Hematopoietic multipotent progenitor cell treated with erythropoietin and hydrocortisone succinate and interleukin-3 and kit ligand, for 6 days (in vitro differentiated cells): ENCODE measurements at regions not wholly inside any gene's neighbourhood (a gene's known extent, or its start where the extent isn't known, plus 50 kb on each side); places are given as distances from the start of the nearest gene placed in this dataset.

Experiments used
- DNase-seq: peaks from one replicate; pipeline ENCODE4 v3.0.0-alpha.2; 2015

DNA sequence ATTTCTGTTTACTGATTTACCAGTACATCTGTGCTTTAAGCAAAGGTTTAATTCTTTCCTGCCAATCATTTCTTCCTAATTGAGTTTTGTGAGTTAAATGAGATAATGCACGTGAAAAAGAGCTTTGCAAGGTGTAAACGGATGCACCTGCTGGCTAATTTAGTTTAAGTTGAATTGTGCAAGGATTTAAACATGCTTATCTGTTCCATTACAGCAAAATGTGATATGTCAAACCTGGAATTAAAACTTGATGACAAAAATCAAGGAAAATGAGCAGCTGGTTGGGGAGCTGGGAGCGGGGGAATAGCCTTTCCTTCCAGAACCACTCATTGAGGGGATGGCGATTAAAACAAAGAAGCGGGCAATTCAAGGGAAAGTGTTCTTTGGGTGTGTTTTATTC is 155.0 kb upstream of the CTTNBP2 start:
- no peak for DNase-seq

DNA sequence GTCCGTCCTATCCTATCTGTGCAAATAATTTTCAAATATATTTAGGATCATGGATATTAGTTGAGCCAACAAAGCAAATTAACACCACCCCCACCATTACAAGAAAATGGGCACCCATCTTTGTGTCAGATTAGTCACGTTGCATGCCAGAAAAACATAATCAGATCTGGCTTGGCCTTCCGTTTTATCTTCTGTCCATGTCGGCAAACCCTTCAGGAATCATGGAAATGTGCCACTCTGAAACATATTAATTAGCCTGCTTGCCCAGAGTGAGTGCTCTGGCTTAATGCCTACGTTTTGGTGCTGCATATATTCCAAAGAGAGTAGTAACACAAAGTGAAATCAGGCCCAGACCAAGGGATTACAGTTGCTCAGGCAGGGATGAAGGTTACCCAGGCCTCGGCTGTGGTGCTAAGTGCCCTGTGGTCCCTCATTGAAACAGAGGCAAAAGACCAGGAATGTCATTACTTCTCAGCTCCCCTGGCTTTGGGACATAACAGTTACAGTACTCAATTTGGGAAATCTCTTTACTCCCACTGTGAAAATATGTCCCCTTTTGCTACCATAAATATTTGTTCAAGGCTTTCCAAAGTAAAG is 154.0 kb upstream of the LSM8 start:
- DNase-seq, result no peak

DNA sequence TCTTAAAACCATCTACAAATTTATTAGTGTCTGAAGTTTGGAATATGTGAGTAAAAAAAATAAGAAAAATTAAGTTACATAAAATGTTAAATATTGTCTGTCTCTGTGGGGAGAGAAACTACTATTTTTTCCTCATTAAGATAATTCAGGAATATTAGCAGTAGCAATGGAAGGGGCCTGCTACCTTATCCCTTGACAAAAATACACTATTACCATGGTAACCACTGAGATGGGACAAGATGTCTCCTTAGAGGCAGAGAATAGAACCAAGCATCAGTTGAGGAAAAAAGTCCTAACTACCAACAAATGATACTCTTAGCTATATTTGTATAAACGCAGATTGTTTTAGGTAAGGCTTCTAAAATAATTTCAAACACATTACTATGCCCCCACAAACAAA is 150.7 kb upstream of the LSM8 start:
- DNase-seq, result no peak

DNA sequence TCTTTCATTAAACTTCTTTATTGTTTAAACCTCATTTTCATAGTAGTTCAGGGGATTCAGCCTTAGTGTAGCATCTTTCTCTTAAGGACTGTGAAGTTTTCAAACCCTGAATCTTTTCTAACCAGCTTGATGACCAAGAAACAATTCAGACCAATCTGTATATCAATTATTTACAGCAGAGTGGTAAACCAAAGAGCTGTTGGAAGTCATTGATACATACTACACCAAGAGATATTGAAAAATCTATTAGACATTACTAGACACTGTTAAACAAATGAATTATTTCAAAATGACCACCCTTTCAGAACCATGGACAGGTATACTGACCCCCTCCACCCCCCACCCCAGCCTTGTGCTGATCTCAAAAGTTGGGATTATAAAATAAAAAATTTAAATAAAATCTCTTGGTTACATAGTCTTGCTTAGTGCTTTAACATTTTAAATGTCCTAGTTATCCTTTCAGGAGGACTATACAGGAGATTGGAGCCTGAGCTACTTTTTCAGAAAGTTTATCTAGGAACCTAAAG is 143.9 kb upstream of the LSM8 start:
- DNase-seq, result no peak

DNA sequence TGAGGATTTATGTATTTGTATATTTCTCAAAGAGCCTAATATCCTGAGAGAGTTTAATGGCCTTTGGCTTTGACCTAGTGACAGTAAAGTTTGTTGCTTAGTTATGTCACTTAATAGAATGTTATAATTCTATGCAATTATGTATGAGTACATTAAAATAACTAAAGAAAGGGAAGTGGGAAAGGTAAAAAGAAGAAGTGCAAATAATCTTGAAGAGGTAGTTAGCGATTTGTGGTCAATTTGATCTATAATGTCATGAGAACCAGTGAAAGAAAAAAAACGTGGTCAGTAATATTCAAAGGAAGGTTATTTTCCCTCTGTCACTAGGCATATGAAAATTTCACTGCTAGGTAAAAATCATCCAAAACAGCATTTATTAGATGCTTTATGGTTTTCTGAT is 143.4 kb upstream of the LSM8 start:
- no peak for DNase-seq

DNA sequence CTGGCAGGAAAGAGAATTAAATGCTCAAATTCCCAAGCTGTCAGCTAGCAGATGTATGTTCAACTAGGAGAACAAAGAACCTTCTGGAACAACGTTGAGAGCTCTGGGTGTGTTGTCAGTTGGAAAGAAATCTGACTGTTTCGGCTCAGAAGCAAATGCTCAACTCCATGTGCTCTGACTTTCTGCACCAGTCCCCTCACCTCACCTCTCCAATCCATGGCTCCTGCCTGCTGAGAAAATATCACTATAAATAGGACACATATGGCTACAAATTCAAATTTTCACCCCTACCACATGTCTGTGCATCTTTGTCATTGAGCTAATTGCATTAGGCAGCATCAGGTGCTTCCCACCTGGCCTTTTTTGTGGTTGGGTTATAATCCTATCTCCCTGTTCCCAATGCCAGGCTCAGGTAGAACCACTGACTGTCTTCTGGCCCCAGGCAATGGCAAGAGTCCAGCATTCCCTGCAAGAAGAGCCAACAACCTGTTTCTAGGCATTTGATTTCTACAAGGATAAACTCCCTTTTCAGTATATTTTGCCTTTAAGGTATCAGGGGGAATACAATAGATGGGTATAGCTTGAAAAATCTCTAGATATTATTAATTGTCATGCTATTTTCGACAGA is 142.6 kb upstream of the LSM8 start:
- no peak for DNase-seq

DNA sequence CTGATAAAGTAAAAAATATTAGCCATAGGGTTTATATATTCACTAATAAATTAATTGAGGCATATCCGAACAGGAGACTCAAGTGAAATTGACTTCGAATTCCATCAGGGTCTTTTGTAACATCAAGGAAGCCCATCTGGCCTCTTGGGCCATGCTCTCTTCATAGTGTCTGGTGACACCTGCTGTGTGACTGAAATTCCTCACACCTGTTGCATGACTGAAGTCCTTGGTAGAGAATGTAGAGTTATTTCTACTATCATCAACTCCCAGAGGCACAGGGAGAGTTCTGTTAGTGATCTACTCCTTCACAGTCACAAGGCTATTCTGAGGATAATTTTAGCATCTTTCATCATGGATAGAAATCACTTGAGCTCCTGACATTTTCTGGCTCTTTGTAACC is 138.3 kb upstream of the LSM8 start:
- no peak for DNase-seq

DNA sequence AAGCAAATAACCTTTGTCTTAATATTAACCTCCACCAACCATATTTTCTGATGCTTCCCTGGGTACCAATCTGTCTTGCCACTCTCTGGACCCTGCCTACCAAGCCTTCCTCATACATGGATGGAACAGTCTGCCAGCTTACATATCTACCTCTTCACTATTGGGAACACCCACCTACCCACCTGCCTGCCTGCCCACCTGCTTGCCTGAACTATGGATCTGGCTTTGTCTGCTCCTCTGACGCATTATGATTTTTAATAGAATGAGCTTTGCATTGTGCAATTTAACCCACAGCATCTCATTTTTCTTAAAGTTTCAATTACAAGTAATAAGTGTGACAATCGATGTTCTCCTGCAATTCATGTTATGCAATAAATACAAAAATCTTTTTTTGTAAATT is 137.9 kb upstream of the LSM8 start:
- no peak for DNase-seq

DNA sequence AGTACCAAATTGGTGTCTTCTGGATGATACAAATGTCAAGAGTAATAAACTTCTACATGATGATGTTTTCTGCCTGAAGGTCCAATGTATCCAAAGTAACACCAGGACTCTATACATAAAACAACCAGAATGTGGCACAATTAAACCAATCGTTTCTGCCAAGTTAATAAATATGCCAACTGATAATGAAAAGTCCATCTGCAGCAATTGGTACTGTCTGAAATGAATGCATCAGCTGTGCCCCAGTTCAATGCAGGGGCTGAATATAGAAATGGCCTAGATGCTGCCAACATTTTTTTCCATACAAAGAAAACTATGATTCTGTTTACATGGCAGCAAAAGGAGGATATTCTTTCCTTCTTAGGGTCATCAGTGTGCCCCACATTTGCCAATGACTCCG is 137.2 kb upstream of the LSM8 start:
- DNase-seq, result no peak

DNA sequence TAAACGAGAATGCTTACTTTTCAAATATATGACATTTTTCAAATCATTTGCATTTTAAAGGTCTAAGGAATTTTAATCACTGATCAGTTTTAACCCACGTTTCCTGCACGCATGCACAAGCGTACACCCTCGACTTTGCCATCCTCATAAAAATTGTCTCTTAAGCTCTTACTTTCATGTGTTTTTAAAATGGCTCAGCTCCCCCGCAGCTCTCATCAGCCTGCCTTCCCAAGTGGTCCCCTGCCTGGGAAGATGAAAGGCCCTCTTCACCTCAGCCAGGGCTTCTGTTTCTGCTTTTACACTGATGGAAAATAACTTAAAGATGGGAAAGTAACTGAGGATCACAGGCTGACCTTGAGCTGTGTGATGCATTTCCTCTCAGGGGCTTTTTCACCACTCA is 131.6 kb upstream of the LSM8 start:
- no peak for DNase-seq

DNA sequence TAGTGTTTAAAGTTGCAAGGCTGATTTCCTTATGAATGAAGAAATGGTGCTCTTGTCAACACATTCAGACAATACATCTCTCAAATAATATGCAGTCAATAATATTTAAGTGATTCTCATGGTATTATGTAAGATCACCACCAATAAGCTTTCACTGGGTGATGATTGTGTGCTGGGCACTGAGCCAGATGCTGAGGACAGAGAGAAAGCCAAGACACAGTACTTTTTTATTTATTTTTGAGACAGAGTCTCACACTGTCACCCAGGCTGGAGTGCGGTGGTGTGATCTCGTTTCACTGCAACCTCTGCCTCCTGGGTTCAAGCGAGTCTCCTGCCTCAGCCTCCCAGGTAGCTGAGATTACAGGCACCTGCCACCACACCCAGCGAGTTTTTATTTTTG is 130.6 kb upstream of the LSM8 start:
- no peak for DNase-seq

DNA sequence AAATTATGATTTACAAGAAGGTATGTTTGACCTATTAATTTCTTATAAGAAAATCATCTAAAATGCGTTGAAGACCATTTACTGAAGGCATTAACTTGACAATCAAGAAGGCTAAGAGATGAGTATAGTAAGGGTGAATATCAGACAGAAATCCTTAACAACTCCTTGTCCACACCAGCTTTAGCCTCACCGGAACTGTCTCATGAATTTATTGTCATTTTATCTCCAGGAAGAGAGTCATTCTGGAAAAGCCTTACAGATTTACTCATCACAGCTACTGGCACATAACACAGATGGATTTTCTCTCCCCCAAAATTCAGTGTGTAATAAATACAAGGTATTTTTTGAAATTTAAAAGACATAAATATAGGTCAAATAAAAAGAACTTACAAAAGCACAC is 129.4 kb upstream of the LSM8 start:
- DNase-seq, result no peak

DNA sequence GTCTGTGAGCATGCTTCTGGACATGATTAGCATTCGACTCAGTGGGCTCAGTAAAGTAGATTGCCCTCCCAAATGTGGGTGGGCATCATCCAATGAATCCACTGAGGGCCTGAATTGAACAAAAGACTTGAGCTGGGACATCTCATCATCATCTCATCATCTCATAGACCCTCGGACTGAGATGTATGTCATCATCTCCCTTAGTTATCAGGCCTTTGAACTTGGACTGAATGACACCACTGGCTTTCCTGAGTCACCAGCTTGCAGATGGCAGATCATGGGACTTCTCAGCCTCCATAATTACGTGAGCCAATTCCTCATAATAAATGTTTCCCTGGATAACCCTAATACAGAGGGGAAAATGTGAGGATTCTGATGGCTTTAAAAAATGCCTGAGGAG is 128.3 kb upstream of the LSM8 start:
- no peak for DNase-seq

DNA sequence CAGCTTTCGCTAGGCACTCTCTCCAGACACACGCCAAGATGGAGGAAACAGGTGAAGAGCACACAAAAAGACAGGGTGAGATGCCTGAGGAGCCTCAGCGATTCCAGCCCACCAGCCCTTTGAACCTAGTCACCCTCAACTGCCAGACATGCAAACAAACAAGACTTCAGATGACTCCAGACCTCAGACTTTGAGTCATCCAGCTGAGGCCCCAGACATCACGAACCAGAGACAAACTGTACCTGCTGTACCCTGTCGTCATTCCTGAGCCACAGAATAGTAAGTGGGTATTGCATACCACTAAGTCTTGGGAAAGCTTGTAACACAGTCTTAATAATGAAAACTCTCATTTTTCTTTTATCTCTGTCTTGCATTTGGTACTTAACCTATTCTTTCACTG is 126.6 kb upstream of the LSM8 start:
- DNase-seq, result no peak

DNA sequence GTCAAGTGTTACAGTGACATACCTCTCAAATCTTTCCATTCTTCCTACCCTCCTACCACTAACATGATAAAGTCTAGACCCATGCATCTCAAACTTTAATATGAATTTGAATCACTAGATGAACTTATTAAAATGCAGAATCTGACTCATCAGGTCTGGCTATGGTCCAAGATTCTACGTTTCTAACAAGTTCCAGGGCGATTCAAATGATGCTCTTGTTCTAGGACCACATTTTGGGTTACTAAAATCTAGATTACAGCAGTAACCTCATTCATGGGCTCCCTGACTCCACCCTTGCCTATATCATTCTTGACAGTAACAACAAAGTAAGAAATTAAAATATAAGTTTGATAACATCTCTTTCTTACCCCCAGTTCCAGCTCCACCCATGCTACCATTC is 124.8 kb upstream of the LSM8 start:
- peak; percentile 20 for DNase-seq

DNA sequence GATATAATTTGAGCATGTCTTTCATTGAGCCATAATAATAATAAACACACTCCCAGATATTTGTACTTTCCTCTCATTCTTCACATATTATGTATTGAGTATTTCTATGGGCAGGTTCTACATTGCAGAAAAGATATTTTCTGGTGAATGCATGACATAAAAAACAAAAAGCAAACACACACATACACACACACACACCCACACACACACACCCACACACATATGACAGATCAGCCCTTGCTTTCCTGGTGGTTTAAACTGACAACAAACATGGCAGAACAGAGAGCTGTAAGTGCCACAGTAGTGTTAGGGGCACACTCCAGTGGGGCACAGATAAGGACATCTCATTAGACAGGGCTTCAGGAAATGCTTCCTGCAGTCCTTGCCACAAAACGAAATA is 123.3 kb upstream of the LSM8 start:
- DNase-seq, result peak; percentile 12

DNA sequence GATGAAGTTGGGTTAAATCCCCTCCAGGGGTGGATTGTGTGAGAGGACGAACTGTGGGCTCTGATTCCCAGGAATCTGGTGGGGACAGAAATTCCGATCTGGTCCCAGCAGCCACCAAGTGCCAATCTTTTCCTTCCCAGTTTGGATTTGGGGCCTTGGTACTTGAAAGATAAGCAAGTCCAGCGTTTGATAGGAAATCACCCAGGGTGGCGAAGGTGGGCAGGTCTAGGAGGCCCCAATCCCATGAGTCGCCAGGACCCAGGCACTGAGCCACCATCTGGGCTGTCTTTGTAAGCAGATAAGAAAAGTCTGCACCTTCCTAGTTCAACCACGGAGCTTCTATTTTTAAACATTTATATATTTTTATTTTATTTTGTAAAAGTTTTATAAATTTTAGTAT is 122.6 kb upstream of the LSM8 start:
- DNase-seq, result peak; percentile 71

DNA sequence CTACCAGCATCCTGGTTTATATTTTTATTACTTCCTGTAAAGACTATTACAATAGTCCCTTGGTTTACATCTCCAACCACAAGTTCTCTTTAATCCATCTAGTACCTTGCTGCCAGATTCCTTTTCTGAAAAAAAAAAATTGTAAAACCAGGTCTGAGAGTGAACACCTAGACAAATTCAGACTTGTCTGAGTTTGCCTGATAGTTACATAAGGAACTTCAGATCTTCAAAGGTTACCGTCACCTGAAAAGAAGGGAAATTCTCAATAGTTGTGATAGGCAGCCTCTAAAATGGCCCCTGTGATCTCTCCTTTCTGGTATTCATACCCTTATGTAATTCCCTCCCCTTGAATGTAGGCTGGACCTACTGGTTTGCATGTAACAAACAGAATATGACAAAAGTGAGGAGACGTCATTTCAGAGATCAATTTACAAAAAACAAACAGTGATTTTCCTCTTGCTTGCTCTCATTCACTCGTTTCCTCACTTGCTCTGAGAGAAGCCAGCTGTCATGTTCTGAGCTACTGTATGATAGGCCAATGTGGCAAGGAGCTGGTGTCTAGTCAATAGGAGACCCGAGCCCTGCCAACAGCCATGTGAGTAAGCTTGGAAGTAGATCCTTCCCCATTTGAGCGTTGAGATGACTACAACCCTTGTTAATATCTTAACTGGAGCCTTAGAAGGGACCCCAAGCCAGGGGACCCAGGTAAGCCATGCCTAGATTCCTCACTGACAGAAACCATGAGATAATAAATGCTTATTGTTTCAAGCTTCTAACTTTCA is 110.9 kb upstream of the LSM8 start:
- DNase-seq, result no peak

DNA sequence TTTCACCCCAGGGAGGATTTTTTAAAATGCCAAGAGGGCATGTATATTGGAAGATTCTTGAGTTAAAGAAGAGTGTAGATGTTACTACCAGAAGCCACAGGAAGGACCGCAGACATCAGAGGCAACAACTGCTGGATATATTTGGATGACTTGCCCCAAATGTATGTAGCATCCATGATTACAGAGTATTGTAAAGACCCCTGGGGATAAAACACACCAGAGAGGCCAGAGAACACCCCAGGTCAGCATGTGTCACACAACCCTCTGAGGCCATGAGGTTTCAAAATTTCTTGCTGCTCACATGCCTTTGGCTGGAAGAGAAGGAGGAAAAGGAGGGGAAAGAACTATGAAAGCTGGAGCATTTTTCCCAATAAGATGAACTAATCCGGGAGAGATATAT is 108.0 kb upstream of the LSM8 start:
- no peak for DNase-seq

DNA sequence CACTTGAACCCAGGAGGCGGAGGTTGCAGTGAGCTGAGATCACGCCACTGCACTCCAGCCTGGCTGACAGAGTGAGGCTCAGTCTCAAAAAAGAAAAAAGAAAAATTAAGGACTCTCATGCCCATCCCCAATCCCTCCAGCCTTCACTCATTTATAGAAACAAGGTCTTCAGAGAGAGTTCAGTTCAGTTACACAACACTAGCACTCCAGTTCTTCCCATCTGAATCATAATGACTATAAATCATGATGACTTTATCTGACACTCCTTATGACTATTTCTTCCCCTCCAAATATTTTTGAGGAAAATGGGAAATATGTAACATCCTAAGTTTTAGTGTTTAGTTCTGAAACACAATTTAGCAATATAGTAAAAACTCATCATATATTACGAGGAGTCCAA is 107.4 kb upstream of the LSM8 start:
- no peak for DNase-seq

DNA sequence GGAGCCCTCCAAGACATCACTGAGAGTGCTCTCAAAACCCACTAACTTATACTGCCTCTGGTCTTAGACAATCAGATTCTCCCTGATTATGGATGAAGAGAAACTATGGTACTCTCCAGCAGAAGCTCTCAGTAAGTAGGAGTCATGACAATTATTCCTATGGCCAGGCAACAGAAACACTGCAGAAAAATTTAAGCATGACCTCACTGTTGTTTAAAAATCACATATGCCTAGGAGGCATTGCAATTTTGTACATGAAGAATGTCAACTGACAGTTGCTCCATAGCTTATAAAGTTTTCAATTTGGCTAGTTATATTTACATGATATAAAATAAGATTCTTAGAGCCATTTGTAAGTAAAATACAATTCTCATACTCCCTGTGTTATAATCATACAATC is 105.9 kb upstream of the LSM8 start:
- DNase-seq, result no peak

DNA sequence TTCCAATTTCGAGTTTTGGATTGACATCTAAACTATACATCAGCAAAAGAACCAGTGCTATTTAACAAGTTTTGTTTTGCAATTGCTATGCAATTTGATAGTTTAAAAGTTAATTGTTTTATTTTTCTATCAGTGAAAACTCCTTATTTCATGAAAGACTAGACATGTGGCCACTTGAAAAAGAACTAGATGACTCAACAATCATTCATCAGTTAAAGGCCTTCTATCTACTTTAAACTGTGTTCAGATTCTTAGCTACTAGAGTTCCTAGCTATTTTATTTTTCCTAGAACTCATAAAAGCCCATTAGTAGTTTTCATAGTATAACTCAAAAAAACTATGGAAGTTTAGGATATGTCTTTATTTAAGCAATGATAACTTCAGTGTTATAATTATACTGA is 104.6 kb upstream of the LSM8 start:
- no peak for DNase-seq

DNA sequence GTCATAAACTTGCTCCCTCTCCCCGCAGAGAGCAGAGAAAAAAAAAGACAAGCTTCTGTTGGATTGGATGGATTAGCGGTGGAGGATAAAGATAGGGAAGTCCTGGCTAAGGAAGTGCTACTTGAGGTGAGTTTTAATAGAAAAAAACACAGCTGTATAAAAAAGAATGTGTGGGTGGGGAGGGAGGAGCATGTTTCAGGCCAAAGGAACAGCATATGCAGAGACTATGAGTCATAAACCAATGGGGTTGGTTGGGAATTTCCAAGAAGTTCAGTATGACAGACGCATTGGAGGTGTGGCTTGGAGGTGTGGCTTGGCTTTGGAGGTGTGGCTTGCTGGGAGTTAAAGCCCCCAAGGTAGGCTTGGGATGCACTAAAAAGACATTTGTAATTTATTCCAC is 103.0 kb upstream of the LSM8 start:
- peak; percentile 45 for DNase-seq

DNA sequence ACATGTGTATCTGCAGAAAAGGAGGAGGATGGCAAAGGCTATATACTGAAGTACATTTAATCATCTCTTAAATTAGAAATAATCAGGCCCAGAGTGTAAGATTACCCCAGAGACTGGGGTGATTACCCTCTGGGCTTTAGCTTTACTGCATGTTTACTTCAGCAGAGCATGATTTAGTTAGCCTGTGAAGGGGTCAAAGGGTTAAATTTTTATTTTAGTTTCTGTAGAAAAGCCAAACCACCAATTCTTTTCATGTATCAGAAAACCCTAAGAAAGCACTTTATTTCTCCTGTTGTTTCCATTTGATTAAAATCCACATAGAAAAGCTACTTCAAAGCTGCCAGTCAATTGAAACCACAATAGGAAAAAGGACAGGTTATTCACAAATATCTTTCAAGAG is 101.5 kb upstream of the LSM8 start:
- no peak for DNase-seq

DNA sequence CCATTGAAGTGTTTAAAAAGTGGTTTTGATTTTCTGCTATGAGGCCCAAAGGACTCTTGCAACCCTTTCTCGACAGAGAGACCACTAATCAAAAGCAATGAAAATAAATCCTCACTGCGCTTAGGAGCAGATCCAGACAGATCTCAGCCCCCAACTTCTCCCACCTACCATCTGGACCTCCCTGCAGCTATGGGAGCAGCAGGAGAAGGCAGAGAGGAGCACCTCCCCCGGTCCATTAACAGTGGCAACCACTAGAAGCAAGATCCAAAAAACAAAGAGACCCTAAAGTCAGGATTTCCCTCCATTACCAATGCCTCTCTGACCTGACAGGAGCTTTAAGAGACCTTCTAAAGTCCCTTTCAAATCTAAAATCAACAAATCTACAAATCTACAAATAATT is 99.0 kb upstream of the LSM8 start:
- no peak for DNase-seq
